ENCODE measurements at regions not wholly inside any gene's neighbourhood (a gene's known extent, or its start where the extent isn't known, plus 50 kb on each side); places are given as distances from the start of the nearest gene placed in this dataset.

- TF ChIP-seq CTCF (IDR thresholded peaks at IDR 0.05) (no peak), POLR2A (IDR thresholded peaks at IDR 0.05) (no peak)
Measured at GRCh38 chr5:68378204-68378820, 162.8 kb downstream of the PIK3R1 start.

Measured in ovary (tissue), 3 donors.